ENCODE measurements at regions not wholly inside any gene's neighbourhood (a gene's known extent, or its start where the extent isn't known, plus 50 kb on each side); places are given as distances from the start of the nearest gene placed in this dataset.

DNA sequence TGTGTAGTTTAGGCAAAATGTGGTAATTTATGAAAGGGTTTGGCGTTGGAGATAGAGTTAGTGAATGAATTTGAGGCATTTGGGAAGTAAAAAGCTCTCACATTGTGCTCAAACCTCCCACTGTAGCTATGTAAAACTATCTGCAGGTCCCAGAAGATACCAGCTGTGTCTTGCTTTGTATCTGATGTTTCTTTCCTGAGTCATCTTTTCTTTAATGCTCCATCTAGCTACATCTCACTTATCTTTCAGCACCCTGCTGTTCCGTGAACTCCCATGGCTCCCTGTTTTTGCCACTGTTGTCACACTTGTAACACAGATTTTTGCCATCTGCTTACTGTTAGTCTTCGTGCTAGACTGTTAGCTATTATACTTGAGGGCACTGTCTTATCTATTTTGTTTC lies 253.1 kb downstream of the NPR3 start:
- DNase-seq = no peak
- ATAC-seq = no peak
- intact Hi-C loops (cut with DNase I, micrococcal nuclease) = no loop called here

DNA sequence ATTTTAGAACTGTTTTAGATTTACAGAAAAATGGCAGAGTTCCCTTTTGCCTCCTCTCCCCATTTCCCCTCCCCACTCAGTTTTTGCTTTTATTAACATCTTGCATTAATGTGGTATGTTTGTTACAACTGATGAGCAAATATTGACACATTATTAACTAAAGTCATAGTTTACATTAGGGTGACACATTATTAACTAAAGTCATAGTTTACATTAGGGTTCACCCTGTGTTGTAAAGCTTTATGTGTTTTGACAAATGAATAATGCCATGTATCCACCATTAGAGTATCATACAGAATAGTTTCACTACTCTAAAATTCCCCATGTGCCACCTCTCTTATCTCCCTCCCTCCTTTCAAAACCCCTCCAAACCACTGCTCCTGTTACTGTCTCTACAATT lies 262.5 kb downstream of the NPR3 start:
- DNase-seq (no peak), ATAC-seq (no peak)
- intact Hi-C loops (cut with DNase I, micrococcal nuclease) = no loop called here

DNA sequence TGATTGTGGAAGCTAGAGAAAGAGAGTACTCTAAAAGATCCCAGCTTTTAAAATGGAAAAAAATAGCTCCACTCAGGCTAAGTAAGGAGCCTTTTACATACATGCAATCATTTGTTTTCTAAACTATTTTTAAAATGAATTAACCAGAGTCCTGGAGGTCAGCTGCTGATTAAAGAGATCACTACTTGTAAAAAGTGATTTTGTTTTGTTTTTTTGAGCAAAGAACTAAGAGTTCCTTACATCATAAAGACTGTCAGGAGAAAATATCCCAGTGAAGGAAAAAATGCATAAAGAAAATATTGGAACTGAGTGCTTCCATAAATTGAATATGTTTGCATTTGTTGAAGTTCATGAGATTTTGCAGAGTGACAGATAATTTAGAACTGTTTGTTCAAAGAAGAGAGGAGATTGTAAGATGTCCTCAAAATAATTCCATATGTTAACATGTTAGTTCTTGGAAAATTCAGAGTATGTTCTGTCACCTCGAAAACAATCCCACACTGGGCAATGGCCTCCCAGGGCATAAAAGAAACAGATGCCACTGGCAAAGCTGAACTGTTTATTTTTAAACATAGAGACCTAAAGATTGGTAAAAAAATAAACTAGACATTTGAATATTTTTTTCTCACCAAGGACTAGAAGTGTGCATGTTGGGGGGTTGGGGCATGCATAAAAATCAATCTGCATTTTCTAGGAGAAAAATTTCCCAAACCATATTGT lies 264.7 kb downstream of the NPR3 start:
- DNase-seq (no peak), ATAC-seq (no peak)
- intact Hi-C loops (cut with DNase I, micrococcal nuclease) = no loop called here

DNA sequence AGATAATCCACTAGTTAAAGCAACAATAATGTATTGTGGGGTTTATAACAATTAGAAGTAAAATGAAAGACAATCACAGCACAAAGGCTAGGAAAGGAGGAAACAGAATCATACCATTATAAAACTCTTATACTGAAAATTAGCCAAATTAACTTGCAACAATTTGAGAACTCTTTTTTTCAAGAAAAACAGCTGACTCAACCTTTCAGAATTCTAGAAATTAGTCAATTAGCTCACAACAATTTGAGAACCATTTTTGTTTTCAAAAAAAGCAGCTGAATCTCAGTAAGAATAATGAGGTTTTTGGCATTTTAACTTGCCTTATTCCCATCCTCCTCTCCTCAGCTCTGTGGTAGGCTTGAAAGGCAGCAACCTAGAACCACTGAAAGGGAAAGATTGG lies 269.9 kb downstream of the NPR3 start:
- DNase-seq = no peak
- no peak for ATAC-seq
- intact Hi-C loops (cut with DNase I, micrococcal nuclease) = no loop called here

DNA sequence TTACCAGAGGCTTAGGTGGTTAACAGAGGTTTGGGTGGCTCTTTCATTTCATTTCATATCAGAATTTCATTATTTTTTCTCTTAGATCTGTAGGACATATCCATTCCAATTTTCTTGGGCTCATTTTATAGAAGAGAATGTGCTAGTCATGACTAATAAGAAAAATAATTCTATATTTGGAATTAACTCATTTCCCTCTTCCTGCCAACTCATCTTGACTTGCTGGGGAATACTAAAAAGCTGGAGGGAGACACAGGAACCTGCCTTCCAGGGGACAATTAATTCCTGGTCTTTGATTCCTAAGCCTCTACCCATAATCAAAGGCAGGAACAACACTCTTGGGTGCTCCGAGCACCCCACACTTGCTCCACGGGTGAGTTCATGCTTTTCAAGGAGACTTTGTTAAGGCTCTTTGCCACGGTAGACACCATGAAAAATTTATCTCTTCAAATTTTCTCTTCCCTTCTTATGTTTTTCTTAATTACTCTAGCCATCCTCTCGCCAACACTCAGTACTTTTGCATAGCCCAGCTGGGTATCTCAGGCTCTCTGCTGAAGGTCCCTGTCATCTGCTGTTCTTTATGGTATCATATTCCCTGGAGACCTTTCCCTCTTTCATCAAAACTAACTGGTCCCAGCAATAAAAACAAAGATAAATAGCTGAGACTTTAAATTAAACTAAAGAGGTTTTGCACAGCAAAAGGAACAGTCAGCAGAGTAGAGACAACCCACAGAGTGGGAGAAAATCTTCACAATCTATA lies 273.9 kb downstream of the NPR3 start:
- ATAC-seq = no peak
- intact Hi-C loops (cut with DNase I, micrococcal nuclease) = no loop called here
- no peak for DNase-seq

DNA sequence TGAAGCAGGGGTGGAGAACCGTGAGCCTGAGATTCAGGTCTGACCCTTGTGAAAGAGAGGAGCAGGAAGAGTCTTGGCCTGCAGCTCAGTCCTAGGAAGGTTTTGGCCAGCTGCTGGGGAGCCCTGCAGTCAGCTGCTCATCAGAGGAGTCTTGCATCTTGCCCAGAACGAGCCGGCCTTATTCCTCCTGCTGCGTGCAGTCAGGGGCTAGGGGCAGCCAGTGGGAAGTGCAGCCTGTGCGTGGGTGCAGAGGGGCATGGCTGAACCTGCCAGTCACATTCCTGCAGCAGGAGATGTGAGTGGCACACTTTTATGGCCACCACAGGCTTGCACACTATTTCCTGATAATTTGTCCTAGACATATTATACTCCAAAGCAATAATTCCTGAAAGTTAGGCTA lies 278.7 kb downstream of the NPR3 start:
- DNase-seq = no peak
- ATAC-seq = no peak
- intact Hi-C loops (cut with DNase I, micrococcal nuclease) = no loop called here

DNA sequence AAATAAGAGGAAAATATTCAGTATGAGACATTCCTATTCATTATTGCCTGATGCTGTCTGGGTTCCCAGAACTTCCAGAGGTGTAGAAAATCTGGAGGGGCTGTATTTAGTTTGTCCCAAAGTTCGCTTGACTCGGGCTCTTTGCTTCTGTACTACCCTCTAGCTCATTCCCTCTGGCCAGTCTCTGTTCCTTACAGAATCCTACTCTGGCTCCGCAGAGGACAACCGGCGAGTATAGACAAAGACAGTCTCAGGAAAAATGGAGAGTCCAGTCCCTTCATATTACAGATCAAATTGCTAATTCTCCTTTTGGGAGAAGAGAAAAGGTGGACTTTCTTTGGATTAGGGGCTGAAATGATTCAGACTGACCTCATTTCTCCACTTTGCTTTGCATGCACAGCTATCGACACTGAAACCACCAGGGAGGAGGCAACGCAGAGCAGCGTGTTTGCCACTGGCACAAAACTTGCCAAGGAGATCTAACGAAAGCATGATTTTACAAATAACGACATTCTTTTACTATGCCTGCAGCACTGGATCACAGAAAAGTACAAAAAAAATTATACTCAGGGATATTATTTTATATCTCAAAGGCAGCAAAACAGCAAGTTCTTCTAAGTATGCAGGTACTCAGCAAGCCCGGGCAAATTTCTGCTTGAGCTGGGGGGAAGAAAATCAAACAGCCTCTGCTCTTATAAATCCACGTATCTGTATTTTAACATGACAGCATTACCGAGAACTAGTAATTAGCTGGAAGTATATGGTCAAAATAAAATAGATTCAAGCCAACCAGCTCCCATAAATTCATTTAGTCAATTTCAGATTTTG lies 279.7 kb downstream of the NPR3 start:
- DNase-seq (no peak), ATAC-seq (no peak)
- intact Hi-C loops (cut with DNase I, micrococcal nuclease) = no loop called here

DNA sequence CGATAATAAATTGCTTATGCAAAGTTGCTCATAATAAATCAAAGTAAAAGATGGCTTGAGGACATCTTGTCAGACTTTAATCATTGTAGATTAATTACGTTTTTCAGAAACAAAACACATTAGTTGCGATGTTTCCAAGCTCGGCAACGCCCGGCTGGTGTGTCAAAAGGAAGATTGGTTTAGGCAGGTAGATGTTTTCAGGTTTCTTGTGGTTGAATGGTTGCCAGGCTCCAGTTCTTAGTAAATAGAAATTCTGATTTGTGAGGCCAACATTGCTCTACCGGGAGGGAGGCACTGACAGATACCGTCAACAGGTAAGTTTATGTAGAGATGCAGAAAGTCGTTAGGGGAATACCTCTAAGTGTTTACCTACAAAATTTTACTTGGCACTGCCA lies 280.3 kb downstream of the NPR3 start:
- ATAC-seq (no peak), DNase-seq (no peak)
- intact Hi-C loops (cut with DNase I, micrococcal nuclease) = no loop called here

DNA sequence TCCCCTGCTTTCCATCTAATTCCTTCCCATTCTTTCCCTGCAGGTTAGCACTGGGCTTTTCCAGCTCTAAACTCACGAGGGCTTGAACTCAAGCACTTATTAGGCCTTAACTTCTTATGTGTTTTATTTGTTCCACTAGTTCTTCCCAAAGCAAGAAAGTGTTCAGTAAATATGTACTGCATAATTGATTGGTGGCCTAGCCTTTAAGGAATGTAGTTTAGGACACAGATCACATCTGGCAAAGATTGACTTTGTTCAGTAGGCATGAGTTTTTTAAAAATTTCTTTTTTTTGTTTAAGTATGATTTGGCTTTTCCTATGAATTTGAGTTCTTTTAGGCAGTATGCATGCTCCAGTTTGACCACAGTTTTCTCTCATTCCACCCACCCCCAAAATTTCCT lies 285.2 kb downstream of the NPR3 start:
- intact Hi-C loops (cut with DNase I, micrococcal nuclease) = no loop called here
- ATAC-seq (no peak), DNase-seq (no peak)

DNA sequence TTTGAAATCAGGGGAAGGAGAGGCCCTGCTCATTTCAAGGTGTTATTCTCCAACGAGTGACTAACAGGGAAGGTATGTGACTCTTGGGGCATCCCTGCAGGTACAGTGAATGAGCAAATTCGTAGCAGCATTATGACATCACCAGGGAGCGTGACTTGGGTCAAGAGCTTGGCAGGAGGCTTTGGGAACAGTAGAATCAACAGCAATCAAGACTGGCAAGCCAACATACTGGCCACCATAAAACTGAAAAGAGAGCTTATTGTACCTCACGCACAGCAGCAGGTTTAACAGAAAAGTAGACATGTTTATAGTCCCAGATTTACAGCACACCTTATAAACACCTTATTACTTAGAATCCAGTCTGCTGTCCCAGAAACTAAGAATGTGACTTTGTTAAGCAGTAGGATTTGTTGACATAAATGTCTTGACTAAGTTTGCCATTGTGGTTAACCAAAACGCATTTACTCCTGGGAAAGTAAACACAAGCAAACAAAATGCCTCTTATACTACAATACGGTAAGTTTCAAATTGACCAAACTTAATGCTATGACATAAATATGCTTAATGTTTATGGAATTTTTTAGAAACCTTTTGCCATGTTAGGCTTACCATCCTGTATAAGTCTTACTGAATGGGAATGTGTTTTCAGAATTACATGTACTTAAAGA lies 297.8 kb downstream of the NPR3 start:
- ATAC-seq = peak; percentile 99
- DNase-seq = peak; percentile 35 to 79
- intact Hi-C loops (cut with DNase I, micrococcal nuclease) = no loop called here

DNA sequence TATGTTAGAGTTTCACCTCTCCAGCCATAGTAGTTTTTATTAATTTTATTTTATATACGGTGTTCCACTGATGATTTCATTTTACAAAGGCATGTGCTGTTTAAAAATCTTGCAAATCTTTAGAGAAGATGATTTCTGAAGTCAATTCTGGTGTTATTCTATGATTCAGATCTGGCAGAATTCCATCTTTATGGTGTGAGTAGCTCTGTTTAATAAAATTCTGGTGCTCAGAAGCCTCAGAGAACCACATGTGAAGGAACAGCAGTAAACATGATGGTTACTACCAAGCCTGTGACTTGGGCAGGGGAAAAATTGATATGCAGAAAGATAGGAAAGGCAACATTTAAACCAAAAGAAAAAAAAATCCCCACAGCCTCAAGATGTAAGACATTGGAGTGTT lies 299.7 kb downstream of the NPR3 start:
- ATAC-seq (no peak), DNase-seq (no peak)
- intact Hi-C loops (cut with DNase I, micrococcal nuclease) = no loop called here

DNA sequence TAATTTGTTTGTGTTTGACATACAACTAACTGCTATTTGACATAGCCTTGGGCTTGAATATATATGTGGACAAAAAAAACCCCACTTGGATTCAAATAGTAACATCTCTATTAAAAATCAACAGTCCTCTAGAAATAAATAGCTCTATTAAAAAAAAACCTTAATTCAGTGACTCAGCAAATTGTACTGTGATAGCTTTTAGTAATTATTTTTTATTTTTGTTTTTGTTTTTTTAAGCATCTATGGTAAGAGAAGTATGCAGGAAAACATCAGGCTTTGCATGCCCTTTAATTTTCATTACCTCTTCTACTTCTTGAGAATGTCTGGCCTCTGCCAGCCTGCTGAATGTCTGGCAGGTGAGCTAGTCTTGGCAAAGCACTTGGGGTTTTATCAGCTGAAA lies 300.7 kb downstream of the NPR3 start:
- ATAC-seq = no peak
- intact Hi-C loops (cut with DNase I, micrococcal nuclease) = no loop called here
- DNase-seq = no peak

DNA sequence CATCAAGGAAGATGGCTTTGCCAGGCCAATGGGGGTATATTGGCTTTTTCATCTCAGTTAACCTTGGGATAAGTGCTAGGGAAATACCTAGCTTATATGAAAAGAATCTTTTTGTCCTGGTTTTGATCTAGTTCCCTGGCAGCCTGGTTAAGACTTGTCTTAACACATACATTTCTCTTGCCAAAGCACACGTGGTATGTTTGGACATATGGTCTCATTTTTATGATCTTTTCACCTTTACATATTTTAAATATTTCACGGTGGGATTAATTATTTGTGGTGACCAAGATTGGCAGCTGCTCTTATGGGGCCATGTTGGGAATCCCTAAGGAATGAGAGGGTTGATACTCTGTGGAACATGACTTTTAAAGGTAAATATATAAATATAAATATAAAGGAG lies 312.5 kb downstream of the NPR3 start:
- DNase-seq (no peak), ATAC-seq (no peak)
- intact Hi-C loops (cut with DNase I, micrococcal nuclease) = no loop called here

DNA sequence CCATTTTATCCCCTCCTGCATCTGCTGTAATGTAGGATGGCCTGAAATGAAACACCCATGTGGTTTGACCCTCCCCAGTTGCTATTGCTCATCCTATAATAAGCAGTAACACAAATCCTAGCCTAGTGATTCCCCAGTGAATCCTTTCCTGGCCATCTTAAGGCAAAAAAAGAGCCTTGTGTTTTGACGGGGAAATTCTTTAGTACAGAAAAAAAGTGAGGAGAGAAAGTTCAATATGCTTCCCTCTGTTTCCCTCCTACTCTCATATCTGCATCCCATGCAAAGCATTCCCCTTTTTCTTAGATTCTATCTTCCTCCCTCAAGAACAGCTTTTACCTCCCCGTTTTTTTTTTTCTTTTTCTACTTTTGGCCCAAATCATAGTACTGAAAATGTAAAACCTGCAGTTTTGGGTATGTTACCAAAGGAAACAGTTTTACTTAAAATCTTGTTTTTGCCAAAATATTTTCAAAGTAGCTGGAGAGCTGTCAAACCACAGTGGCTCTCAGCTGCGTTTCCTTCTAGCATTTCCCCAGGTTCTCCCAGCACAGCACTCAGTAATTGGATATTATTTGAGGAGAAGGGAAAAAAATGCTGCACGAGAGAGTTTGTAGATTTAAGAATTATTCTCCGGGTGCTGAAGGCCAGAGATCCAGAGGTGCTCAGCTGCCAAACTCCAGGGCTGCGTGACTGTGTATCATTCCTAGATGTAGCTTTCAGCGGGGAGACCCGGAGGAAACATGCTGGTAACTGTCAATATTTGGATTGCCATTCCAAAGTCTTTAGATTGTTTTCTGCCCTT lies 321.4 kb downstream of the NPR3 start:
- intact Hi-C loops (cut with DNase I, micrococcal nuclease) = no loop called here
- ATAC-seq (no peak), DNase-seq (no peak)

DNA sequence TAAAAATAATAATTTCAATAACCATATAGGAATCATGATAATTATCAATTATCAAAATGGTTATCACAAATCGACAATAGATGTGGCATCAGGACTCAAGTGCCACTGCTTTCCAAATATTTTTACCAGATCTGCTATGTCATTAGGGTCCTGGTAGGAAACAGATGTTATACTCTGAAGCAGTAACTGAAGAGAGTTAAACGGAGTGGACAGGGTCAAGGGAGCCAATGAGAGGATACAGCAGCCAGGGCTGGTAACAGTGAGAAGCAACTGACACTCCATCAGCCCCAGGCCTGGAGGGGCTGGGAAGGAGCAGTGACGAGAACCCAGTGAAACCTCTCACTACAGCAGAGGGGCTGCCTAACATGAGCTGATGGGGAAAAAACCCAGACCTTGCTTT lies 322.4 kb downstream of the NPR3 start:
- no peak for DNase-seq
- no peak for ATAC-seq
- intact Hi-C loops (cut with DNase I, micrococcal nuclease) = no loop called here

DNA sequence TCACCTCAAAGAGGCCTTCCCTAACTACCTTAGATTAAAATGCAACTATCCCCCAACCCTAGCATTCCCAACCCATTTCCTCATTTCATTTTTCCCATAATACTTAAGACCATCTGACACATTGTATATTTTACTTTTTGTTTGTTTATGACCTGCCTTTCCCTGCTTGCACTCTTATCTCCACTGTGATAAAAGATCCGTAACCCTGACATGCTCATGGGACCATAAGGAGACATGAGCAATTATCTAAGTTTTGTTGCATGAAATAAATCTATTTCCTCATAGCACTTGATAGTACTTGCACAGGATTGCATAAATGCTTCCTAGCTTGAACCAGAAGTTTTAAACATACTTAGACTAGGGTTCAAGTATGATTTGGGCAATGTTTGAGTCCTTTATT lies 323.7 kb downstream of the NPR3 start:
- peak; percentile 87 for ATAC-seq
- no peak for DNase-seq
- intact Hi-C loops (cut with DNase I, micrococcal nuclease) = no loop called here

DNA sequence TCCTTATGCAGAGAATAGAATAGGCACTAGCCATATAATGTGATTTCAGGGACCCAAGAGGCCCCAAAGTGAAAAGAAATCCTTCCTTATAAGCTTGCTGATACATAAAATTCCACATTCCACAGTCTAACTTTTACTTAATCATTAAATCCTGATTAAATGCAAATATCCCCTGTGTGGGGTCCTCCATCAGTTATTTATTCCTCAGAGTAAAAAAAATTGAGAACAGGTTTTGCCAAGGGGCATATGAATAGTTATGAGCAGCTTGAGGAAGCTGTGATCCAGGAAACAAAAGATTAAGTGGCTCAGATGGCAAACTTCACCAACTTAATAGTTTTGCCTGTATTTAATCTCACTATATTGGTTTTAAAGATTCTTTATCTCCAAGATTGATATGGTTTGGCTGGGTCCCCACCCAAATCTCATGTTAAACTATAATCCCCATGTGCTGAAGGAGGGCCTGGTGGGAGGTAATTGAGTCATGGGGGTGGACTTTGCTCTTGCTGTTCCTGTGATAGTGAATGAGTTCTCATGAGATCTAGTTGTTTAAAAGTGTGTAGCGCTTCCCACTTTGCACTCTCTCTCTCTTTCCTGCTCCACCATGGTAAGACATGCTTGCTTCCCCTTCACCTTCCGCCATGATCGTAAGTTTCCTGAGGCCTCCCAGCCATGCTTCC lies 324.9 kb downstream of the NPR3 start:
- DNase-seq (peak; percentile 21 to 52), ATAC-seq (peak; percentile 79)
- intact Hi-C loops (cut with DNase I, micrococcal nuclease) = no loop called here

DNA sequence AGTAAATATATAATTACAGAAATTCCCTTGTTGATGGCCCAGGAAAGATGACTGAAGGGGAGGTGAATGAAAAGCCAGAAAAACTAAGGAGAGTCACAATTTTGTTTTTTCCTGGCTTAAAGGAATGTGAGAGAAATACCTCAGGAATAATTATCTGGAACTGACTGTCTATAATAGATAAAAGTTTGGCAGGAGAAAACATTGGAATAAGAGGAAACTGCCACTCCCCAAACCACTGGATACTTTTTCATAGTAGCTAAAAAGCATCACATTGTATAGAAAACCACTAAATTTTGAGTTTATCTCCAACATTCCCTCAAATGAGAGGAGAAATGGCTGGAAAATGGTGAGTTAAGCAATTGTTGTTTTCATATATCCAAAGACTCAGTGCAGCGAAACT lies 326.0 kb downstream of the NPR3 start:
- no peak for DNase-seq
- intact Hi-C loops (cut with DNase I, micrococcal nuclease) = no loop called here
- ATAC-seq = no peak

Data from left colon (tissue), 2 donors.